ENCODE measurements at regions not wholly inside any gene's neighbourhood (a gene's known extent, or its start where the extent isn't known, plus 50 kb on each side); places are given as distances from the start of the nearest gene placed in this dataset.
"Not testable (repeated sequence)": the region's sequence is repeated elsewhere in the genome, so short reads cannot be mapped to it uniquely, and the experiment has no call there.

DNA sequence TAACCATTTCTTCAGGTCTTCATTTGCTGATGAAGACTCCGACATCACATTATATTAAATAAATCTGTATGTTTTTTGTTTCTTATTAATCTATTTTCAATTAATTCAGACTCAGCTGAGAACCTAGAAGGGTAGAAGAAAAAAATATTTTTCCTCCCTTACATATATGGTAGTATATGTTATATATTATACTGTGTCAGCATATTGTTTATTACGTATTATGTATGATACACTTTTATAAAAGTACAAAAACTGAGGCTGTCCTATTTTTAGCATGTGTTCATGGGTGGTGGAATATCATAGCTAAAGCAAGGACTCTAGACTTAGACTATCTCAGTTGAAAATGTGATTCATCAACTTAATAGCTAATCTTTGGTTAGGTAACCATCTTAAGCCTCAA, 149.3 kb downstream of the CENPC start:
- WGBS, 2 experiments (ENCODE audit: low coverage in 1 of 2, low lambda C conversion rate in 2 of 2, missing lambda C conversion rate in 2 of 2), result 38 to 53% methylated on average over 2 of the region's 2 CpGs
- Histone ChIP-seq H3K79me2 (ENCODE audit: insufficient read depth) (no peaks in the 10 kb centered on the region), H4K20me1 (ENCODE audit: insufficient read depth) (no peaks in the 10 kb centered on the region), H3K4me1 (ENCODE audit: insufficient read depth) (no peaks in the 10 kb centered on the region), H3K9ac (no peak overlapping the region), H3K36me3 (ENCODE audit: low read depth) (no peaks in the 10 kb centered on the region), H3K27me3 (replicated peaks; ENCODE audit: insufficient read depth) (peaks cover 20% of the 10 kb centered on the region; the same call in 1 of the 2 replicates), H3K4me3 (no peak overlapping the region), H2AFZ (no peak overlapping the region), H3K27ac (no peak overlapping the region), H3K4me2 (ENCODE audit: unreplicated experiment) (no peak overlapping the region), H3K9me3 (ENCODE audit: low read depth) (no peaks in the 10 kb centered on the region), H3K9me2 (ENCODE audit: insufficient read depth) (no peaks in the 10 kb centered on the region), H3F3A (ENCODE audit: insufficient read depth) (no peaks in the 10 kb centered on the region)
- in situ Hi-C loops (cut with MboI), result no loop called here
- TF ChIP-seq EZH2phosphoT487 (IDR thresholded peaks at IDR 0.05; ENCODE audit: insufficient read depth, low read depth), result no peak
- no peak for TF ChIP-seq EZH2 (IDR thresholded peaks at IDR 0.05; ENCODE audit: insufficient read depth, poor library complexity, severe bottlenecking)
- DNase-seq, result no peak

DNA sequence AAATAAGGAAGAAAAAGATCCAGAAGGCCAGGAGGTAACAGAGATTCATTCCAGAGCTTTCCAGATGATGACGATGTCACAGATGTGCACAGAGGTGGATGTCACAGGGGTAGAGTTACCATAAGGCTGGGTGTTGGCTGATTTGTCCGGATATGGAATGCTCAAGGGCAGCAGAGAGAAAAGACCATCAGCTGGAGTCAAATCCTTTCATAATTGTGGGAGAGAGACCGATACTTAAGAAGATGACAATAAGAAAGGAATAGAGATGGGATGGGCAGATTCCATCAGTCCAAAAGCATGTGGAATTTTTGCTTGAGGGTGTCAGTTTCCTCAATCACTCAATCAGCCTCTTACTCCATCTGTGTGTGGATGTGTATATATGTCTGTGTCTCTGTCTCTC, 150.4 kb downstream of the CENPC start:
- Histone ChIP-seq H3K4me3 (no peak overlapping the region), H3F3A (ENCODE audit: insufficient read depth) (no peaks in the 10 kb centered on the region), H3K27me3 (replicated peaks; ENCODE audit: insufficient read depth) (peaks cover 20% of the 10 kb centered on the region; the same call in 1 of the 2 replicates), H3K9me2 (ENCODE audit: insufficient read depth) (no peaks in the 10 kb centered on the region), H3K4me2 (ENCODE audit: unreplicated experiment) (no peak overlapping the region), H3K4me1 (ENCODE audit: insufficient read depth) (no peaks in the 10 kb centered on the region), H3K79me2 (ENCODE audit: insufficient read depth) (no peaks in the 10 kb centered on the region), H3K27ac (no peak overlapping the region), H4K20me1 (ENCODE audit: insufficient read depth) (no peaks in the 10 kb centered on the region), H3K9me3 (ENCODE audit: low read depth) (no peaks in the 10 kb centered on the region), H3K36me3 (ENCODE audit: low read depth) (no peaks in the 10 kb centered on the region), H3K9ac (no peak overlapping the region), H2AFZ (no peak overlapping the region)
- TF ChIP-seq EZH2phosphoT487 (IDR thresholded peaks at IDR 0.05; ENCODE audit: insufficient read depth, low read depth) (no peak), EZH2 (IDR thresholded peaks at IDR 0.05; ENCODE audit: insufficient read depth, poor library complexity, severe bottlenecking) (no peak)
- in situ Hi-C loops (cut with MboI), result no loop called here
- no peak for DNase-seq
- 1 to 3% methylated on average over 3 of the region's 3 CpGs for WGBS, 2 experiments (ENCODE audit: low coverage in 1 of 2, low lambda C conversion rate in 2 of 2, missing lambda C conversion rate in 2 of 2)

DNA sequence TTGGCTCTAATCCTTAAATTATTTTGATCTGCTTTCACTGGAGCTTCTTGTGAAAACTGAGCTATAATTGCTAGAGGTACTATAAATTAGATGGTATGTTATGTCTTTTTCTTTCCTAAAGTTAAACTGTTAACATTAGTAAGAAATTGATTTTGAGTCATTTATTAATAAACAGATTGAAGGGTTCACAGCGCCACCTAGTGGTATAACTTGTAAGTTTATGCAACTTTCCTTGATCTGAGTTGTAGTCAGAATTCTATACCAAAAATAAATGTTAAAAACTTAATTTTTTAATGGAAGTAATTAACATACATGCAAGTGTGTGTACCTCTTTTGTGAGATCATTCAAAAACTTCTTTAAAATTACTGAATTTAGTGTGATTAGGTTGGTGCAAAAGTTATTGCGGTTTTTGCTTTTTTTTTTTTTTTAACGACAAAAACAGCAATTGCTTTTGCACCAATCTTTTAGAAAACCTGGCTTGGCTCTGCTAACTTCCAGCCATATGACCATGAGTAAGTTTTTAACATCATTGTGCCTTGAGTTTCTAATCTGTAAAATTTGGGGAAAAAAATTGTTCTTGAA, 151.5 kb downstream of the CENPC start:
- Histone ChIP-seq H4K20me1 (ENCODE audit: insufficient read depth) (no peaks in the 10 kb centered on the region), H3K4me2 (ENCODE audit: unreplicated experiment) (no peak overlapping the region), H2AFZ (no peak overlapping the region), H3K4me3 (no peak overlapping the region), H3K4me1 (ENCODE audit: insufficient read depth) (no peaks in the 10 kb centered on the region), H3K36me3 (ENCODE audit: low read depth) (no peaks in the 10 kb centered on the region), H3K27me3 (replicated peaks; ENCODE audit: insufficient read depth) (peaks cover 20% of the 10 kb centered on the region; the same call in 1 of the 2 replicates), H3F3A (ENCODE audit: insufficient read depth) (no peaks in the 10 kb centered on the region), H3K79me2 (ENCODE audit: insufficient read depth) (no peaks in the 10 kb centered on the region), H3K9me2 (ENCODE audit: insufficient read depth) (no peaks in the 10 kb centered on the region), H3K27ac (no peak overlapping the region), H3K9ac (no peak overlapping the region), H3K9me3 (ENCODE audit: low read depth) (no peaks in the 10 kb centered on the region)
- TF ChIP-seq EZH2phosphoT487 (IDR thresholded peaks at IDR 0.05; ENCODE audit: insufficient read depth, low read depth), result no peak
- TF ChIP-seq EZH2 (IDR thresholded peaks at IDR 0.05; ENCODE audit: insufficient read depth, poor library complexity, severe bottlenecking), result no peak
- DNase-seq, result peak; percentile 51
- WGBS, 2 experiments (ENCODE audit: low coverage in 1 of 2, low lambda C conversion rate in 2 of 2, missing lambda C conversion rate in 2 of 2), result 46 to 49% methylated on average over 3 of the region's 3 CpGs
- in situ Hi-C loops (cut with MboI), result no loop called here

DNA sequence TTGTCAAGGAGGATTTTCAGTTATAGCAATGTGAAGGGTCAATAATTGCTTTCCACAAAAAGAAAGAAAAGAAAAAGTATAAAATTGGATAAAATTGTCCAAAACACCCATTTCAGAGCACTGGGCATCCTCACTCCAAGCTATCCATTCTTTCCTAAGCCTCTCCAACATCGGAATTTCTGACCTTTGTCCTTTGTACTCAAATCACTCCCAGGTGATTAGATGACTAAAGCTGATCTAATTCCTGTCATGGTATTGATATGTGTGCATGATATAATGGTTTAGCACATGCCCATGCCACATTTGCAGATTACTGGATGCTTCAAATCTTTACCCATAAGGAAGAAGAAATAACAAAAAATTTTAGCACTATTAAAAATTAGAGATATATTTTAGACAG, 152.3 kb downstream of the CENPC start:
- in situ Hi-C loops (cut with MboI), result no loop called here
- no peak overlapping the region for H3K9ac ChIP-seq
- peaks cover 20% of the 10 kb centered on the region; the same call in 1 of the 2 replicates for H3K27me3 ChIP-seq (replicated peaks; ENCODE audit: insufficient read depth)
- H3K9me2 ChIP-seq (ENCODE audit: insufficient read depth), result no peaks in the 10 kb centered on the region
- 53 to 54% methylated on average over 1 of the region's 1 CpG for WGBS, 2 experiments (ENCODE audit: low coverage in 1 of 2, low lambda C conversion rate in 2 of 2, missing lambda C conversion rate in 2 of 2)
- no peak overlapping the region for H3K4me3 ChIP-seq
- H3K4me1 ChIP-seq (ENCODE audit: insufficient read depth), result no peaks in the 10 kb centered on the region
- no peaks in the 10 kb centered on the region for H3K36me3 ChIP-seq (ENCODE audit: low read depth)
- H3K27ac ChIP-seq, result no peak overlapping the region
- H3K4me2 ChIP-seq (ENCODE audit: unreplicated experiment), result no peak overlapping the region
- DNase-seq, result no peak
- H4K20me1 ChIP-seq (ENCODE audit: insufficient read depth), result no peaks in the 10 kb centered on the region
- H3F3A ChIP-seq (ENCODE audit: insufficient read depth), result no peaks in the 10 kb centered on the region
- no peak for TF ChIP-seq EZH2 (IDR thresholded peaks at IDR 0.05; ENCODE audit: insufficient read depth, poor library complexity, severe bottlenecking)
- no peak for TF ChIP-seq EZH2phosphoT487 (IDR thresholded peaks at IDR 0.05; ENCODE audit: insufficient read depth, low read depth)
- no peaks in the 10 kb centered on the region for H3K9me3 ChIP-seq (ENCODE audit: low read depth)
- no peaks in the 10 kb centered on the region for H3K79me2 ChIP-seq (ENCODE audit: insufficient read depth)
- no peak overlapping the region for H2AFZ ChIP-seq

DNA sequence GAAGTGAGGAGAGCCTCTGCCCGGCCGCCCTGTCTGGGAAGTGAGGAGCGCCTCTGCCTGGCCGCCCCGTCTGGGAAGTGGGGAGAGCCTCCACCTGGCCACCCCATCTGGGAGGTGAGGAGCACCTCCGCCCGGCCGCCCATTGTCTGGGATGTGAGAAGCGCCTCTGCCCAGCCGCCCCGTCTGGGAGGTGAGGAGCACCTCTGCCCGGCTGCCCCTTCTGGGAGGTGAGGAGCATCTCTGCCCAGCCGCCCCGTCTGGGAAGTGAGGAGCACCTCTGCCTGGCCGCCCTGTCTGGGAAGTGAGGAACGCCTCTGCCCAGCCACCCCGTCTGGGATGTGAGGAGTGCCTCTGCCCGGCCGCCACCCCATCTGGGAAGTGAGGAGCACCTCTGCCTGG, 163.9 kb downstream of the CENPC start:
- H3K4me2 ChIP-seq (ENCODE audit: unreplicated experiment); H3K4me3 ChIP-seq; DNase-seq; H4K20me1 ChIP-seq (ENCODE audit: insufficient read depth); H3K9ac ChIP-seq; H3K79me2 ChIP-seq (ENCODE audit: insufficient read depth); H3F3A ChIP-seq (ENCODE audit: insufficient read depth); H3K9me3 ChIP-seq (ENCODE audit: low read depth); H3K4me1 ChIP-seq (ENCODE audit: insufficient read depth); H3K27me3 ChIP-seq (replicated peaks; ENCODE audit: insufficient read depth); H3K27ac ChIP-seq; H3K36me3 ChIP-seq (ENCODE audit: low read depth); H3K9me2 ChIP-seq (ENCODE audit: insufficient read depth); H2AFZ ChIP-seq; in situ Hi-C loops (cut with MboI): not testable (repeated sequence)
- 58 to 72% methylated on average over 5 to 18 of the region's 19 CpGs for WGBS, 2 experiments (ENCODE audit: low coverage in 1 of 2, low lambda C conversion rate in 2 of 2, missing lambda C conversion rate in 2 of 2)

DNA sequence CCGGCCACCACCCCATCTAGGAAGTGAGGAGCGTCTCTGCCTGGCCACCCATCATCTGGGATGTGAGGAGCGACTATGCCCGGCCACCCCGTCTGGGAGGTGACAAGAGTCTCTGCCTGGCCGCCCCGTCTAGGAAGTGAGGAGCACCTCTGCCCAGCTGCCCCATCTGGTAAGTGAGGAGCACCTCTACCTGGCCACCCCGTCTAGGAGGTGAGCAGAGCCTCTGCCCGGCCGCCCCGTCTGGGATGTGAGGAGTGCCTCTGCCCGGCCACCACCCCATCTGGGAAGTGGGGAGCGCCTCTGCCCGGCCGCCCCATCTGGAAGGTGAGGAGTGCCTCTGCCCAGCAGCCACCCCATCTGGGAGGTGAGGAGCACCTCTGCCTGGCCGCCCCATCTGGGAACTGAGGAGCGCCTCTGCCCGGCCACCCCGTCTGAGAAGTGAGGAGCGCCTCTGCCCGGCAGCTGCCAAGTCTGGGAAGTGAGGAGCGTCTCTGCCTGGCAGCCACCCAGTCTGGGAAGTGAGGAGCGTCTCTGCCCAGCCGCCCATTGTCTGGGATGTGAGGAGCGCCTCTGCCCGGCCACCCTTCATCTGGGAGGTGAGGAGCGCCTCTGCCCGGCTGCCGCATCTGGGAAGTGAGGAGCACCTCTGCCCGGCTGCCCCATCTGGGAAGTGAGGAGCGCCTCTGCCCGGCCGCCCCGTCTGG, 164.4 kb downstream of the CENPC start:
- WGBS, 2 experiments (ENCODE audit: low coverage in 1 of 2, low lambda C conversion rate in 2 of 2, missing lambda C conversion rate in 2 of 2), result 72 to 74% methylated on average over 16 to 28 of the region's 34 CpGs
- H3K27ac ChIP-seq; DNase-seq; H3K4me3 ChIP-seq; H3K4me1 ChIP-seq (ENCODE audit: insufficient read depth); H3K79me2 ChIP-seq (ENCODE audit: insufficient read depth); H3K9ac ChIP-seq; H3K9me3 ChIP-seq (ENCODE audit: low read depth); in situ Hi-C loops (cut with MboI); H2AFZ ChIP-seq; H3F3A ChIP-seq (ENCODE audit: insufficient read depth); H3K4me2 ChIP-seq (ENCODE audit: unreplicated experiment); H3K27me3 ChIP-seq (replicated peaks; ENCODE audit: insufficient read depth); H3K9me2 ChIP-seq (ENCODE audit: insufficient read depth); H4K20me1 ChIP-seq (ENCODE audit: insufficient read depth); H3K36me3 ChIP-seq (ENCODE audit: low read depth): not testable (repeated sequence)

Data from GM23248 (cell line).